Endodermal cell (in vitro differentiated cells): ENCODE measurements at regions not wholly inside any gene's neighbourhood (a gene's known extent, or its start where the extent isn't known, plus 50 kb on each side); places are given as distances from the start of the nearest gene placed in this dataset.

Source experiments
- DNase-seq: peaks from one replicate; pipeline ENCODE4 v3.0.0-alpha.2; 2017
- H3K27ac ChIP-seq: 2 replicates; pipeline ENCODE4 v1.5.1; 2013; ENCODE audit warnings: mild to moderate bottlenecking, low read depth, low read length, moderate library complexity
- H3K27me3 ChIP-seq: 2 replicates; pipeline ENCODE4 v1.6.1; 2013; ENCODE audit warnings: mild to moderate bottlenecking, low read length, moderate library complexity; ENCODE audit not compliant: insufficient read depth, control insufficient read depth, poor library complexity, severe bottlenecking
- H3K36me3 ChIP-seq: 2 replicates; pipeline ENCODE4 v1.7.0; 2013; ENCODE audit warnings: mild to moderate bottlenecking, low read length, moderate library complexity; ENCODE audit not compliant: control insufficient read depth, insufficient read depth
- H3K4me1 ChIP-seq: one replicate; pipeline ENCODE4 v1.7.0; 2013; ENCODE audit warnings: low read length; ENCODE audit not compliant: control insufficient read depth, insufficient read depth
- H3K4me3 ChIP-seq: 2 replicates; pipeline ENCODE4 v1.5.1; 2013; ENCODE audit warnings: mild to moderate bottlenecking, low read length, moderate library complexity
- H3K9ac ChIP-seq: 2 replicates; pipeline ENCODE4 v1.6.1; 2013; ENCODE audit warnings: mild to moderate bottlenecking, low read length, moderate library complexity; ENCODE audit not compliant: poor library complexity, severe bottlenecking; ENCODE audit errors: extremely low read depth
- H3K9me3 ChIP-seq: 2 replicates; pipeline ENCODE4 v1.6.1; 2013; ENCODE audit warnings: mild to moderate bottlenecking, low read length, moderate library complexity; ENCODE audit not compliant: control insufficient read depth
- H3K27ac Mint-ChIP-seq: 2 replicates; pipeline ENCODE4 v1.8.0; 2020; ENCODE audit warnings: mixed read lengths
- H3K27me3 Mint-ChIP-seq: 2 replicates; pipeline ENCODE4 v1.8.0; 2021; ENCODE audit warnings: mild to moderate bottlenecking, mixed read lengths; ENCODE audit not compliant: insufficient read depth
- H3K36me3 Mint-ChIP-seq: 2 replicates; pipeline ENCODE4 v1.8.0; 2020; ENCODE audit warnings: low read depth, mixed read lengths
- H3K4me1 Mint-ChIP-seq: 2 replicates; pipeline ENCODE4 v1.8.0; 2020; ENCODE audit warnings: mixed read lengths
- H3K4me3 Mint-ChIP-seq: 2 replicates; pipeline ENCODE4 v1.8.0; 2020; ENCODE audit warnings: mild to moderate bottlenecking, moderate library complexity, mixed read lengths
- H3K9me3 Mint-ChIP-seq: 2 replicates; pipeline ENCODE4 v1.8.0; 2020; ENCODE audit warnings: mild to moderate bottlenecking, mixed read lengths
- CTCF ChIP-seq: fragments of 200-600 bp; sonication (generic); conservative IDR thresholded peaks from 2 replicates; pipeline ENCODE4 v1.5.0; 2021; ENCODE audit warnings: antibody characterized with exemption, mild to moderate bottlenecking
- WGBS, 2 experiments: methylation state at CpG; one replicate each; pipeline versions ENCODE4 v1.1.5 to v1.1.7; 2013; ENCODE audit warnings: missing lambda C conversion rate in 2 of 2, mixed read lengths in 1 of 2; ENCODE audit not compliant: insufficient coverage in 1 of 2, insufficient read length in 1 of 2; 5-methylcytosine and 5-hydroxymethylcytosine counted together

- no peak overlapping the region for H3K4me3 Mint-ChIP-seq
- H3K27ac ChIP-seq: no peak overlapping the region
- H3K36me3 ChIP-seq: no peaks in the 10 kb centered on the region
- peaks cover 4% of the 10 kb centered on the region for H3K9me3 ChIP-seq
- H3K4me3 ChIP-seq: no peak overlapping the region
- no peak overlapping the region for H3K9ac ChIP-seq
- no peak for TF ChIP-seq CTCF
- WGBS, 2 experiments: 95 to 97% methylated on average over 4 to 8 of the region's 8 CpGs
- H3K4me1 Mint-ChIP-seq: peaks cover 18% of the 10 kb centered on the region
- no peak for DNase-seq
- H3K27ac Mint-ChIP-seq: no peak overlapping the region
- peaks cover 4% of the 10 kb centered on the region for H3K4me1 ChIP-seq
- H3K27me3 Mint-ChIP-seq: no peaks in the 10 kb centered on the region
- H3K36me3 Mint-ChIP-seq: no peaks in the 10 kb centered on the region
- peaks cover 4% of the 10 kb centered on the region for H3K9me3 Mint-ChIP-seq
- no peaks in the 10 kb centered on the region for H3K27me3 ChIP-seq
Measured at GRCh38 chr1:234680331-234680904, 70.4 kb upstream of the IRF2BP2 start.

- Mint-ChIP-seq H3K27me3 (peaks cover 11% of the 10 kb centered on the region), H3K27ac (no peak overlapping the region), H3K4me1 (peaks cover 13% of the 10 kb centered on the region), H3K4me3 (peak overlapping the region; percentile 54), H3K36me3 (no peaks in the 10 kb centered on the region), H3K9me3 (no peaks in the 10 kb centered on the region)
- no peak overlapping the region for H3K9ac ChIP-seq
- no peak for TF ChIP-seq CTCF
- peak overlapping the region; percentile 67 for H3K4me3 ChIP-seq
- H3K36me3 ChIP-seq: no peaks in the 10 kb centered on the region
- H3K27ac ChIP-seq: no peak overlapping the region
- DNase-seq: peak; percentile 93
- no peaks in the 10 kb centered on the region for H3K27me3 ChIP-seq
- peaks cover 4% of the 10 kb centered on the region for H3K4me1 ChIP-seq
- WGBS, 2 experiments: 9 to 28% methylated on average over 8 to 13 of the region's 13 CpGs
- H3K9me3 ChIP-seq: no peaks in the 10 kb centered on the region
Measured at GRCh38 chr1:234676103-234676594, 66.2 kb upstream of the IRF2BP2 start.

GRCh38 chr1:234675572-234675971, 65.6 kb upstream of the IRF2BP2 start:
- no peaks in the 10 kb centered on the region for H3K36me3 Mint-ChIP-seq
- Histone ChIP-seq H3K27me3 (no peaks in the 10 kb centered on the region), H3K36me3 (no peaks in the 10 kb centered on the region), H3K9me3 (no peaks in the 10 kb centered on the region), H3K4me1 (peaks cover 4% of the 10 kb centered on the region), H3K27ac (no peak overlapping the region), H3K9ac (no peak overlapping the region), H3K4me3 (peak overlapping the region; percentile 67)
- peaks cover 16% of the 10 kb centered on the region for H3K4me1 Mint-ChIP-seq
- H3K27ac Mint-ChIP-seq: no peak overlapping the region
- peaks cover 11% of the 10 kb centered on the region for H3K27me3 Mint-ChIP-seq
- DNase-seq: no peak
- H3K9me3 Mint-ChIP-seq: no peaks in the 10 kb centered on the region
- 93 to 95% methylated on average over 4 to 6 of the region's 6 CpGs for WGBS, 2 experiments
- TF ChIP-seq CTCF: no peak
- peak overlapping the region; percentile 54 for H3K4me3 Mint-ChIP-seq
